ENCODE measurements at regions not wholly inside any gene's neighbourhood (a gene's known extent, or its start where the extent isn't known, plus 50 kb on each side); places are given as distances from the start of the nearest gene placed in this dataset.

GRCh38 chr4:176464748-176465147 is 145.0 kb downstream of the SPCS3 start:
- TF ChIP-seq, protein P1, sequence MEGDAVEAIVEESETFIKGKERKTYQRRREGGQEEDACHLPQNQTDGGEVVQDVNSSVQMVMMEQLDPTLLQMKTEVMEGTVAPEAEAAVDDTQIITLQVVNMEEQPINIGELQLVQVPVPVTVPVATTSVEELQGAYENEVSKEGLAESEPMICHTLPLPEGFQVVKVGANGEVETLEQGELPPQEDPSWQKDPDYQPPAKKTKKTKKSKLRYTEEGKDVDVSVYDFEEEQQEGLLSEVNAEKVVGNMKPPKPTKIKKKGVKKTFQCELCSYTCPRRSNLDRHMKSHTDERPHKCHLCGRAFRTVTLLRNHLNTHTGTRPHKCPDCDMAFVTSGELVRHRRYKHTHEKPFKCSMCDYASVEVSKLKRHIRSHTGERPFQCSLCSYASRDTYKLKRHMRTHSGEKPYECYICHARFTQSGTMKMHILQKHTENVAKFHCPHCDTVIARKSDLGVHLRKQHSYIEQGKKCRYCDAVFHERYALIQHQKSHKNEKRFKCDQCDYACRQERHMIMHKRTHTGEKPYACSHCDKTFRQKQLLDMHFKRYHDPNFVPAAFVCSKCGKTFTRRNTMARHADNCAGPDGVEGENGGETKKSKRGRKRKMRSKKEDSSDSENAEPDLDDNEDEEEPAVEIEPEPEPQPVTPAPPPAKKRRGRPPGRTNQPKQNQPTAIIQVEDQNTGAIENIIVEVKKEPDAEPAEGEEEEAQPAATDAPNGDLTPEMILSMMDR (IDR thresholded peaks at IDR 0.05) = no peak
- no peak for TF ChIP-seq POLR2A (IDR thresholded peaks at IDR 0.05)
- no peak for TF ChIP-seq POLR2AphosphoS5 (IDR thresholded peaks at IDR 0.05; ENCODE audit: insufficient read depth in 1 of 2, low read depth in 1 of 2)

Data from vagina (tissue), 2 donors.